ENCODE measurements at regions not wholly inside any gene's neighbourhood (a gene's known extent, or its start where the extent isn't known, plus 50 kb on each side); places are given as distances from the start of the nearest gene placed in this dataset.

DNA sequence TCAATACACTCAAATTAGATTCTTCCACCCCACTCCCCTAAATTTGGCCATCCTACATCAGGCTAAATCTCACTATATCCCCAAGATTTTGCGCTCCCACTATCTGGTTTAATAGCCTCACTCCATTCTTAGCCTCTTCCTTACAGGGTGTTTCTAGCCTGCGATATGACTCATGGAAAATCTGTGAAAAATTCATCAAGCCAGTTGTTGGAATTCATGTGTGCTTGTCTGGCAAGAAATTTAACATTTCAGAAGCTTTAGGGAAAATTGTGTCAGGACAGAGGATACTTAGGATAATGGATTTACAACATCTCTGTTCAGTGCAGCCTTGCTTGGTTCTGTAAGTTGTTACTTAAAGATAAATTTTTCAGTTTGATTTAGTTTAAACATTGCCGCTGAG lies 1249.9 kb upstream of the AUTS2 start:
- Histone ChIP-seq H3K23ac (ENCODE audit: low read depth, low read length) (no peak overlapping the region), H4K5ac (ENCODE audit: low read depth, low read length) (no peak overlapping the region), H3K27me3 (ENCODE audit: control insufficient read depth, insufficient read depth, low read length) (no peaks in the 10 kb centered on the region), H2AK5ac (ENCODE audit: low read depth, low read length) (no peak overlapping the region), H4K20me1 (ENCODE audit: insufficient read depth, low read length) (no peaks in the 10 kb centered on the region), H3K27ac (ENCODE audit: insufficient read depth, low read length) (no peak overlapping the region), H3K18ac (ENCODE audit: low read depth, low read length) (no peak overlapping the region), H3K4me3 (ENCODE audit: insufficient read depth, low read depth, low read length) (no peak overlapping the region), H3K4me2 (ENCODE audit: low read depth, low read length) (no peak overlapping the region), H2AK9ac (replicated peaks; ENCODE audit: low read depth, low read length, poor library complexity) (no peak overlapping the region), H4K8ac (ENCODE audit: low read depth in 2 of 2, low read length in 2 of 2) (no peak overlapping the region), H3K79me1 (ENCODE audit: low read depth in 1 of 2, low read length in 2 of 2) (no peaks in the 10 kb centered on the region), H3K14ac (replicated peaks; ENCODE audit: low read depth, low read length) (no peak overlapping the region), H2BK120ac (ENCODE audit: low read depth, low read length) (no peak overlapping the region), H3K4me1 (ENCODE audit: control insufficient read depth, insufficient read depth, low read length) (no peaks in the 10 kb centered on the region), H3K9me1 (ENCODE audit: insufficient read depth, low read length) (no peaks in the 10 kb centered on the region), H3K9me3 (ENCODE audit: control insufficient read depth, insufficient read depth, low read length) (peaks cover 6% of the 10 kb centered on the region), H2BK15ac (ENCODE audit: low read depth, low read length) (no peak overlapping the region), H2BK20ac (ENCODE audit: low read depth, low read length) (no peak overlapping the region), H4K91ac (ENCODE audit: insufficient read depth, low read depth, low read length) (no peak overlapping the region), H3K4ac (ENCODE audit: low read depth, low read length) (no peak overlapping the region), H3K9ac (ENCODE audit: low read depth, low read length) (no peak overlapping the region), H2BK5ac (ENCODE audit: low read depth, low read length, poor library complexity, severe bottlenecking) (no peak overlapping the region), H2AFZ (replicated peaks; ENCODE audit: low read length, poor library complexity) (no peak overlapping the region), H3K56ac (ENCODE audit: extremely low read depth, insufficient read depth, low read length) (no peak overlapping the region), H3K36me3 (ENCODE audit: control insufficient read depth, insufficient read depth, low read length) (no peaks in the 10 kb centered on the region)
- no peak for DNase-seq
- no CpG with 5 or more reads among the region's 3 CpGs for WGBS, 2 experiments (ENCODE audit: extremely low coverage in 2 of 2, insufficient read length in 1 of 2)
- dilution Hi-C loops (cut with HindIII; ENCODE audit: low sequenced_read_pairs, unreplicated experiment) (no loop called here), in situ Hi-C loops (cut with MboI; ENCODE audit: low sequenced_read_pairs) (no loop called here), intact Hi-C loops (cut with micrococcal nuclease) (no loop called here)
- no TSS peak for BruUV-seq (replicated peaks)
- no peak for ATAC-seq (ENCODE audit: low read depth)
- ChIA-PET CTCF (no interaction called here), POLR2A (ENCODE audit: unreplicated experiment) (no interaction called here)
- TF ChIP-seq POLR2A (IDR thresholded peaks at IDR 0.05; ENCODE audit: low read depth, low read length) (no peak), MAZ (IDR thresholded peaks at IDR 0.05; ENCODE audit: borderline replicate concordance, low read depth, low read length) (no peak), RFX5 (IDR thresholded peaks at IDR 0.05; ENCODE audit: low read depth, low read length) (no peak), MXI1 (IDR thresholded peaks at IDR 0.05; ENCODE audit: borderline replicate concordance, low read depth, low read length) (no peak), RCOR1 (IDR thresholded peaks at IDR 0.05; ENCODE audit: insufficient replicate concordance, low read length) (no peak), NFE2L2 (IDR thresholded peaks at IDR 0.05; ENCODE audit: low read depth, low read length) (no peak), CEBPB (IDR thresholded peaks at IDR 0.05; ENCODE audit: low read depth, low read length) (no peak), BHLHE40 (IDR thresholded peaks at IDR 0.05; ENCODE audit: low read depth, low read length) (no peak)
- TF ChIP-seq, protein P1, sequence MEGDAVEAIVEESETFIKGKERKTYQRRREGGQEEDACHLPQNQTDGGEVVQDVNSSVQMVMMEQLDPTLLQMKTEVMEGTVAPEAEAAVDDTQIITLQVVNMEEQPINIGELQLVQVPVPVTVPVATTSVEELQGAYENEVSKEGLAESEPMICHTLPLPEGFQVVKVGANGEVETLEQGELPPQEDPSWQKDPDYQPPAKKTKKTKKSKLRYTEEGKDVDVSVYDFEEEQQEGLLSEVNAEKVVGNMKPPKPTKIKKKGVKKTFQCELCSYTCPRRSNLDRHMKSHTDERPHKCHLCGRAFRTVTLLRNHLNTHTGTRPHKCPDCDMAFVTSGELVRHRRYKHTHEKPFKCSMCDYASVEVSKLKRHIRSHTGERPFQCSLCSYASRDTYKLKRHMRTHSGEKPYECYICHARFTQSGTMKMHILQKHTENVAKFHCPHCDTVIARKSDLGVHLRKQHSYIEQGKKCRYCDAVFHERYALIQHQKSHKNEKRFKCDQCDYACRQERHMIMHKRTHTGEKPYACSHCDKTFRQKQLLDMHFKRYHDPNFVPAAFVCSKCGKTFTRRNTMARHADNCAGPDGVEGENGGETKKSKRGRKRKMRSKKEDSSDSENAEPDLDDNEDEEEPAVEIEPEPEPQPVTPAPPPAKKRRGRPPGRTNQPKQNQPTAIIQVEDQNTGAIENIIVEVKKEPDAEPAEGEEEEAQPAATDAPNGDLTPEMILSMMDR (conservative IDR thresholded peaks at IDR 0.05; ENCODE audit: low read depth, low read length), result no peak
- TF ChIP-seq, protein P2, sequence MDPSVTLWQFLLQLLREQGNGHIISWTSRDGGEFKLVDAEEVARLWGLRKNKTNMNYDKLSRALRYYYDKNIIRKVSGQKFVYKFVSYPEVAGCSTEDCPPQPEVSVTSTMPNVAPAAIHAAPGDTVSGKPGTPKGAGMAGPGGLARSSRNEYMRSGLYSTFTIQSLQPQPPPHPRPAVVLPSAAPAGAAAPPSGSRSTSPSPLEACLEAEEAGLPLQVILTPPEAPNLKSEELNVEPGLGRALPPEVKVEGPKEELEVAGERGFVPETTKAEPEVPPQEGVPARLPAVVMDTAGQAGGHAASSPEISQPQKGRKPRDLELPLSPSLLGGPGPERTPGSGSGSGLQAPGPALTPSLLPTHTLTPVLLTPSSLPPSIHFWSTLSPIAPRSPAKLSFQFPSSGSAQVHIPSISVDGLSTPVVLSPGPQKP (IDR thresholded peaks at IDR 0.05; ENCODE audit: borderline replicate concordance, low read depth, low read length), result no peak
- TF ChIP-seq, protein P3, sequence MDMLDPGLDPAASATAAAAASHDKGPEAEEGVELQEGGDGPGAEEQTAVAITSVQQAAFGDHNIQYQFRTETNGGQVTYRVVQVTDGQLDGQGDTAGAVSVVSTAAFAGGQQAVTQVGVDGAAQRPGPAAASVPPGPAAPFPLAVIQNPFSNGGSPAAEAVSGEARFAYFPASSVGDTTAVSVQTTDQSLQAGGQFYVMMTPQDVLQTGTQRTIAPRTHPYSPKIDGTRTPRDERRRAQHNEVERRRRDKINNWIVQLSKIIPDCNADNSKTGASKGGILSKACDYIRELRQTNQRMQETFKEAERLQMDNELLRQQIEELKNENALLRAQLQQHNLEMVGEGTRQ (IDR thresholded peaks at IDR 0.05; ENCODE audit: low read depth, low read length), result no peak

Measured in IMR-90 (cell line).